ENCODE measurements at regions not wholly inside any gene's neighbourhood (a gene's known extent, or its start where the extent isn't known, plus 50 kb on each side); places are given as distances from the start of the nearest gene placed in this dataset.

DNA sequence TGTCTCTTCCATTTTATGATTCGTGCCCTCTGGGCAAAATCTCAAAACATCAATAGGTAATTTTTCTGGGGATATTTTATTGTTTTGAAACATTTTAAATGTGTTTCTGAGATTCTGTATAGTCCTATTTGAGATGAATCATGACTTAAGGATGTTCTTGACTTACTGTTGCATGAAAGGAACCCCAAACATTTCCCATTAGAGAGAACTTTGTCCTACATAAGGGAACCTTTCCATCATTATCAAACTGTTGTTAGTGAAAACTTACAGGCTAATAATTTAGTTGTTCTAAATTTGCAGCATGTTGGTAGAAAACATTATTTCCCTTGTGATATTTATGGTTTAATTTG, 523.3 kb downstream of the PPARGC1A start:
- Histone ChIP-seq H4K20me1 (ENCODE audit: insufficient read depth) (no peaks in the 10 kb centered on the region), H3K9me2 (ENCODE audit: insufficient read depth, low read length) (no peaks in the 10 kb centered on the region), H2AFZ (ENCODE audit: low read depth, low read length) (no peak overlapping the region), H3K27ac (ENCODE audit: low read length) (no peak overlapping the region), H3K27me3 (ENCODE audit: insufficient read depth, low read depth, low read length) (no peaks in the 10 kb centered on the region), H3K36me3 (ENCODE audit: insufficient read depth, low read length) (no peaks in the 10 kb centered on the region), H3K79me2 (replicated peaks; ENCODE audit: insufficient read depth, low read length) (no peaks in the 10 kb centered on the region), H3K4me3 (ENCODE audit: low read length) (no peak overlapping the region), H3K9ac (ENCODE audit: low read length) (no peak overlapping the region), H3K4me2 (ENCODE audit: low read length) (no peak overlapping the region), H3F3A (ENCODE audit: insufficient read depth, low read length, poor library complexity, severe bottlenecking) (no peaks in the 10 kb centered on the region), H3K9me3 (ENCODE audit: low read length) (no peaks in the 10 kb centered on the region)
- TF ChIP-seq RAD21 (conservative IDR thresholded peaks at IDR 0.05): no peak
- no peak for TF ChIP-seq SMC3 (conservative IDR thresholded peaks at IDR 0.05; ENCODE audit: poor library complexity)
- TF ChIP-seq CTCF (IDR thresholded peaks at IDR 0.05; ENCODE audit: poor library complexity, severe bottlenecking): no peak

- Histone ChIP-seq H3K9ac (ENCODE audit: low read length) (no peak overlapping the region), H3K79me2 (replicated peaks; ENCODE audit: insufficient read depth, low read length) (no peaks in the 10 kb centered on the region)
- TF ChIP-seq TAF1 (IDR thresholded peaks at IDR 0.05; ENCODE audit: low read depth) (no peak), CTCF (IDR thresholded peaks at IDR 0.05; ENCODE audit: poor library complexity, severe bottlenecking) (no peak), RAD21 (conservative IDR thresholded peaks at IDR 0.05) (no peak), EZH2 (IDR thresholded peaks at IDR 0.05; ENCODE audit: borderline replicate concordance, insufficient read depth, low read length, poor library complexity, severe bottlenecking) (no peak), MXI1 (conservative IDR thresholded peaks at IDR 0.05; ENCODE audit: poor library complexity, severe bottlenecking) (no peak), POLR2AphosphoS5 (IDR thresholded peaks at IDR 0.05) (no peak), SMC3 (conservative IDR thresholded peaks at IDR 0.05; ENCODE audit: poor library complexity) (no peak), EP300 (conservative IDR thresholded peaks at IDR 0.05; ENCODE audit: poor library complexity, severe bottlenecking) (no peak)
- TF ChIP-seq, protein P1, sequence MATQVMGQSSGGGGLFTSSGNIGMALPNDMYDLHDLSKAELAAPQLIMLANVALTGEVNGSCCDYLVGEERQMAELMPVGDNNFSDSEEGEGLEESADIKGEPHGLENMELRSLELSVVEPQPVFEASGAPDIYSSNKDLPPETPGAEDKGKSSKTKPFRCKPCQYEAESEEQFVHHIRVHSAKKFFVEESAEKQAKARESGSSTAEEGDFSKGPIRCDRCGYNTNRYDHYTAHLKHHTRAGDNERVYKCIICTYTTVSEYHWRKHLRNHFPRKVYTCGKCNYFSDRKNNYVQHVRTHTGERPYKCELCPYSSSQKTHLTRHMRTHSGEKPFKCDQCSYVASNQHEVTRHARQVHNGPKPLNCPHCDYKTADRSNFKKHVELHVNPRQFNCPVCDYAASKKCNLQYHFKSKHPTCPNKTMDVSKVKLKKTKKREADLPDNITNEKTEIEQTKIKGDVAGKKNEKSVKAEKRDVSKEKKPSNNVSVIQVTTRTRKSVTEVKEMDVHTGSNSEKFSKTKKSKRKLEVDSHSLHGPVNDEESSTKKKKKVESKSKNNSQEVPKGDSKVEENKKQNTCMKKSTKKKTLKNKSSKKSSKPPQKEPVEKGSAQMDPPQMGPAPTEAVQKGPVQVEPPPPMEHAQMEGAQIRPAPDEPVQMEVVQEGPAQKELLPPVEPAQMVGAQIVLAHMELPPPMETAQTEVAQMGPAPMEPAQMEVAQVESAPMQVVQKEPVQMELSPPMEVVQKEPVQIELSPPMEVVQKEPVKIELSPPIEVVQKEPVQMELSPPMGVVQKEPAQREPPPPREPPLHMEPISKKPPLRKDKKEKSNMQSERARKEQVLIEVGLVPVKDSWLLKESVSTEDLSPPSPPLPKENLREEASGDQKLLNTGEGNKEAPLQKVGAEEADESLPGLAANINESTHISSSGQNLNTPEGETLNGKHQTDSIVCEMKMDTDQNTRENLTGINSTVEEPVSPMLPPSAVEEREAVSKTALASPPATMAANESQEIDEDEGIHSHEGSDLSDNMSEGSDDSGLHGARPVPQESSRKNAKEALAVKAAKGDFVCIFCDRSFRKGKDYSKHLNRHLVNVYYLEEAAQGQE (IDR thresholded peaks at IDR 0.05; ENCODE audit: borderline replicate concordance): no peak
Observed at GRCh38 chr4:23365871-23366556, 523.8 kb downstream of the PPARGC1A start.

More at GRCh38 chr4:23365871-23366556, 523.8 kb downstream of the PPARGC1A start:
- Histone ChIP-seq H3K4me2 (ENCODE audit: low read length) (no peak overlapping the region), H3K9me3 (ENCODE audit: low read length) (no peaks in the 10 kb centered on the region), H4K20me1 (ENCODE audit: insufficient read depth) (no peaks in the 10 kb centered on the region), H2AFZ (ENCODE audit: low read depth, low read length) (no peak overlapping the region), H3K36me3 (ENCODE audit: insufficient read depth, low read length) (no peaks in the 10 kb centered on the region), H3K27ac (ENCODE audit: low read length) (no peak overlapping the region), H3K9me2 (ENCODE audit: insufficient read depth, low read length) (no peaks in the 10 kb centered on the region), H3K4me3 (ENCODE audit: low read length) (no peak overlapping the region), H3F3A (ENCODE audit: insufficient read depth, low read length, poor library complexity, severe bottlenecking) (no peaks in the 10 kb centered on the region), H3K27me3 (ENCODE audit: insufficient read depth, low read depth, low read length) (no peaks in the 10 kb centered on the region)

Measured in neural cell (in vitro differentiated cells).